NOMO-1 treated with dmso at 0.1 percent for 144 hours (cell line): ENCODE measurements at regions not wholly inside any gene's neighbourhood (a gene's known extent, or its start where the extent isn't known, plus 50 kb on each side); places are given as distances from the start of the nearest gene placed in this dataset.
"Not testable (repeated sequence)": the region's sequence is repeated elsewhere in the genome, so short reads cannot be mapped to it uniquely, and the experiment has no call there.

Experiments
- DNase-seq: peaks from one replicate; lab custom pipeline; 2025; ENCODE audit not compliant: unreplicated experiment; lab: John Stamatoyannopoulos, UW

DNA sequence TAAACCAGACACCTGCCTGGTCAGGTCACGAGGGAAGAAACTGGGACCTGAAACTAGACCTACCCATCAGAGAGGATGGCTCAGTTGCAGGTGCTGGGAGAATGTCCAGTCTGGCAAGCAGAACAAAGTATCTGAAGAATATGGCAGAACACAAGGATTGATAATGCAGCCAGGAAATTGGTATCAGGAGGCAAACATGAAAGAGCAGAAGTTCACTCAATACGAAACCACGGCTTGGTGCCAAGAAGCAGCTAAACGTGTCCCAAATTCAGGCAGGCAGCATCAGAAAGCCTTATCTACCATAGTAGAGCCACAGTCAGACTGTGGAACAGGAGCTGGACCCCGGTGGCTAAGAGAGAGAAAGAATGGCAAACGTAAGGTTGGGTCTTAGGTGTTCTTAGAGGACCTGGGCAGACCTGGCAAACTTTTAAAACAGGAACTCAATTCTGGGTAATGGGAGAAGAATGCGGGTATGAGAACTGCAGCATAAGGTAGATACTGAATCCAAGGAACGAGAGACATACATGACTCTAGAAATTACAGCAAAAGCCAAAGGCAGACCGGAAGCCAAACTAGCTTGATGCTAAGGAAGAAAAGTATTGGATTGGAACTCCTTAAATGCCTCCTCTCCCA, 169.0 kb upstream of the NECTIN3 start:
- DNase-seq, result no peak

DNA sequence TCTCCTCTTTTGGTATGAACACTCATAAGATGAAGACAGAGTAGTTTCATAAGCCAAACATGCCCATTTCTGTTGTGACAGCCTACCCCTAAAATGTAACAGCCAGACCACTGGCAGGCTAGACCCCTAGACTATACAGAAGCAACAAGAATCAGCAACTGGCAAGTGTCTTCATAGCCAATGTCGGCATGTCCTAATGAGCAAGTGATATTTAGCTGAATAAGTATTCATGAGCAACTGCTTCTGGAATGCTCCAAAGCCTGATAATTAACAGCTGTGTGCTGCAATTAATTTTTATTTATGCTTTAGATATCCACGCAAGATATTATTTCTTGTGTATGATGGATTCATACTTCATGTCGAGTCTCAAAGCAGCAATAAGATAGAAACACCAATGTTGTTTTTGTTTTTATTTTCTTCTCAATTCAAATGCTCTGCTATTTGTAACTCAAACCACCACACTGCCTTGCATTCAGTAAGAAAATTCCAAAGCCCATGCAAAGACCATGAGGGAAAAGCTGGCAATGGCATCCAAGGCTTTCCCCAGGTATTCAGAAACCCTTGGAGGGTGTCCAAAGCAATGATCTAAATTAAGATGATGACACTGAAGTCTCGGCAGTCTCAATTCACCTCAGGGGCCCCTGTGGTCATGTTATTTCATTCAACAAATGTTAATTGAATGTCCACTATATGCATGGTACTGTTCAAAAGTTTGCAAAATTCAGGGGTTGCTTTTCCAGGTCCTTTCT, 167.7 kb upstream of the NECTIN3 start:
- DNase-seq, result no peak

DNA sequence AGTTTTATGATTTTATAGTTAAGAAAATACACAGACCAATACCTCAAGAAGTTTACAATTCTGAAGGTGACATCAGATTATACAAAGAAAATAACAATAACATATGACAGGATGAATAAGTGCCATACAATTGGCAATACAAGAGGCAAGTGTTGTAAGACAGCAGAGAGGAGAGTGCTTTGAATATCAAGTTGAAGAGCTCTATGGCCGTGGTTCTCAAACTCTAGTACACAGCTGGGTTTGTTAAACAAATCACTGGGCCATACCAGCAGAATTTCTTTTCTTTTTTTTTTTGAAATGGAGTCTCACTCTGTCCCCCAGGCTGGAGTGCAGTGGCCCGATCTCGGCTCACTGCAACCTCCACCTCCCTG, 167.1 kb upstream of the NECTIN3 start:
- no peak for DNase-seq

DNA sequence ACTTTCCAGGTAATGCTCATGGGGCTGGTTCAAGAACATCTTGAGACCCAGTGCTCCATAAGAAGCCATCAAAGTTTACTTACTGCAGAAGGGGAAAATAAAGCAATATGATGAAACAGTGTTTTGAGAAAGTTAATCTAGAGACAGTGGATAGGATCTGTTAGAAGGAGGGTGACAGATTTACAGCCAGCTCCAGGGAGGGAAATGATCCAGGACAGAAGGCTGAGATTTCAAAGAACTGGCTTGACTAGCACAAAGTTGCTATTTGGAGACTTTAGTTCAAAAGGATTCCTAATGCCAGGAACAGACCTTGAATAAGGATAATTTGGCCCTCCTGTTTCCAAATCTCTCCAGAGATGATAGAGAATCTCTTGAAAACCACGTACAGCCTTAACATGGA, 166.5 kb upstream of the NECTIN3 start:
- DNase-seq, result no peak

DNA sequence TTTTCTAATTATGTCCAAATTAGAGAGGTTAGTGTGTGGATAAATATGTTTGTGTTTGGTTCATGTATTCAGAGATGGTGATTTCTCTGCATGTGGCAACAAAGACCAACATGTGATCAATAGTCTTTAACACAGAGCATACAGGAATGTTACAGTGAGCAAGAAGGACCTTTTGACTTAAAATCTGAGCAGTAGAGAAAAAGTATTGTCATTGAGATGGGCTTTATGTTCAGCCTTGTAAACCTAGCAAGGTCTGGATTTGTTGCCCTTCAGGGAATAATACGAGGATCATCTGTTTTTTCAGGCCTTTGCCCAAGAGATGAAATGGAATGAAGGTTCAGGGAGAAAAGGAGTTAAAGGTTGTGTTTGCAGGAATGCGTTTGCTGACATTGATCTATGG, 161.8 kb upstream of the NECTIN3 start:
- no peak for DNase-seq

DNA sequence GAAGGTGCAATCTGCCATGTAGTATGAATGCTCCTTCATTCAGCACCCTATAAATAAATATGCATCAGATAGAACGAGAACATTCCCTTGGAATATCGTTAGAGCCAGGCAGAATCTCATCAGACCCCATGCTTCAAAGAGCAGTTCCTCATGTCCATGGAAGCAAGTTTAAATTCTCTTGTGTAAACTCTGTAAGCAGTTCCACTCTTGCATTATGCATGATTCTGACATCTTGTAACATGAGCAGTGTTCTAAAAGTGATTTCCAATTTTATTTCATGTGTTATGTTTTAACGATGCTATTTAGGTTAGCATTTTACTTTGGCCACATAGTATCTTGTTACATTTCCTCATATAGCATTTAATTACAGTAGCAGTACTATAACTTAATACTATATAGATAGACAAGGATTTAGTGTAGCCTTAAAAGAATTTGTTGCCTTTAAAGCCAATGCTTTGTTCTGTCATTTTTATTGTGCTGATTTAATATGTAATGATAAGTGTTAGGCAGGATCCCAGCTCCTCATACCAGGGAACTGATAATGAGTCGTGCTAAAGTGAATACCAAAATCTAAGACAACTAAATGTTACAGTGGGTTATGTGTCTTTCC, 161.2 kb upstream of the NECTIN3 start:
- DNase-seq, result no peak

DNA sequence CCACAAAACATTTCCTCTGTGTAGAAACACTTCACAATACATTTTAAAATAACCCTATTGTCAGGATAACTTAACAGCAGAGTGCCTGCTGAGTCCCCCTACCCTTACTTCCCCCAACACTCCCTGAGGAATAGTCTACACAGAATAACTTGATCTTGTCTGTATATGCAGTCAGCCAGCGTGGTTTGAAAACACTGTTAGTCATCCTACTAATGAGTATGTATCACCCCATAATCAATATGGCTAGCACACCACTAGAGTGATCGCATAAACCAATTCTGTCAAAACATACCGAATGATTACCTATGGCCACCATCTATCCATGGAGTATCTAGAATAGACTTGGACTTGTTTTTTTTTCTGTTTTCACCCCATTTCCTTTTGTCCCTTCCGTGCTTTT, 152.7 kb upstream of the NECTIN3 start:
- no peak for DNase-seq

DNA sequence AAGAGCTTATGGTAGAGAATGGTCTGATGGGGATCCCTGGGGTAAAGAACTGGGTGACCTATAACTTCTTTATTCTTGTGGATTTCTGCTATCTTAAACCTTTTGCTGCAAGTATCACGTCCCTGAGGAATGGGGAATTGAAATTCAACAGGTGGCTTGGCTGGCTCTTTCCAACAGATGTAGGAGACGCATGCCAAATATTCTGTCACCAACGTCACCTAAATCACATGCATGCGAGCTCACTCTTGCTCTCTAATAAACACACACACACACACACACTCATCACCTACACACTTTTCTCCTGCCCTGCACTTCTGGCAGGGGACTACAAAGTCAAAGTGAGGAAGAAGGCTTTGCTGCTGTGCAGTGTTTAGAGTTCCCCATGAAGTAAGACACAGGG, 145.8 kb upstream of the NECTIN3 start:
- no peak for DNase-seq

DNA sequence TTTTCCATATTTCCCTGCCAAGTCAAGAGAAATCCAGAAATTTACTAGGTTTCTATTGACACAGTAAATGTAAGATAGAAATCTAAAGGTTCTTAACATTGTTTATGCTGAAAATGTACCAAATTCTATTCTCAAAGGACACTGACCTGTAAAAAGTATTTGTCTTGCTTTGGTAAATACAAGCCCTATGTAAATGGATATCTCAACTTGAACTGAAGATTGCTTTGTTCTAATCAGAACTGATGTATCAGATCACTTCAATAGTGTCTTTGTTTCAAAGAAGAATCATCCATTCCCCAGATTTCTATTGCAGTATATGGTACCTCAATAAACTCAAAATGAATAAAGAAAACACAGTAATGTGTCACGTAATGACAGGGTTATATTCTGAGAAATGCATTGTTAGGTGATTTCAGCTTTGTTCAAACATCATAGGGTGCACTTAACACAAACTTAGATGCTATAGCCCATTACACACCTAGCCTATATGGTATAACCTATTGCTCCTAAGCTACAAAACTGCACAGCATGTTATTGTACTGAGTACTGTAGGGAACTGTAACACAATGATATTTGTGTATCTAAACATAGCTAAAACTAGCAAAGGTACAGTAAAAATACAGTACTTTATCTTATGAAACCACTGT, 143.5 kb upstream of the NECTIN3 start:
- DNase-seq, result no peak

DNA sequence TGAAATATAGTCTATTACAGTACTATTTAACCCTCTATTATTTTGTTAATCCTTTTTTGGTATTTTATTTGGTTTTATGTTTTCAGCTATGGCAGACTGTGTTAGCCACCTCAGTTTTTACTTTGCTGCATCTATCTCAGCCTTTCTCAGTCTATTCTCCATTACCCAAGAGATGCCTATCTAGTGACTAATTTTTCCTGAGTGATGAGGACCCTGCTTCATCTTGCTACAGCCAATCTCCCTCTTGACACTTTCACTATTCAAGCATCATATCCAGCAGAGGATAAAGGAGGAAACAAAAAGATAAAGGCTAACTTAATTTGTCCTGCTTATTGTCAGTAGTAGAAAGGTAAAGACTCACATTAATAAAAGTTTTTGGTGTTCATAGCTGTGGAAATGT, 141.8 kb upstream of the NECTIN3 start:
- no peak for DNase-seq

DNA sequence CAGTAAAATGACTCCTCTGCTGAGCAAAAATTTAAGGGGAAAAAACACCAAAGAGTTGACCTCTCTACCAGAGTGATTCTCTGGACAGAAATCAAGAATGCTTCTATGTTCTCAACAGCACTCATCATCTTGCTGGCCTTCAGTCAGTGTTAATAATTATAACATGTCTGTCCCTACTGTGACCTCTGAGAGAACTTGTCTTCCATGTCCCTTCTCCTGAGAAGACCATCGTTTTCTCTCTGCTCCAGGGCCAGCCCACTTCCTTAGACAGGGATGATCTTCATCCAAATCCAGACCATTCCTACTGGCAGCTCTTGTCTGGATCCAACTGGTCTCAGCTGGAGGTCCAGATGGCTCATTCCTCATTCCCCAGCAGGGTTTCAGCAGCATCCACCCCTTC, 139.0 kb upstream of the NECTIN3 start:
- DNase-seq, result no peak

DNA sequence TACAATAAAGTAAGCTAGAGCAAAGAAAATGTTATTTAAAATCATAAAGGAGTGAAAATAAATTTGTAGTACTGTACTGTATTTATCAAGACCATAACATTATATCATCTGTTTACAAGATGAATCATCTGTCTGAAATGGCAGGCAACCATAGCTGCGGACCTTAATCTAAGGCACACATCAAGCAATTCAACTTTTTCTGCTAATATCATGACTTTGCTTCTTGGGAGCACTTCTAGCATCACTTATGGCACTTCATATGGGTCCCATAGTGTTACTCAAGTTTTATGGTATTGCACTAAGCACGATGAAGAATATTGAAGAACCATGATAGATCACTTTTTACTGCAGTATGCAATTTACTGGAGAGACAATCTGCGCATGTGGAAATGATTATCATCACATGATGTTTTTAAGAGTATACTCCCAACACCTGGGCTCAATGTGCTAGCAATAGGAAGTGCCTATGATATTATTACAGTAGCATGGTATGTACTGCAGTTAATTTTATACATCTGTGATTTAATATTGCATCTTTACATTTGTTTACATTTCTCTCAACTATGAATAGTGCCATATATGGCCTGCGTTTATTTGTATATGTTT, 137.7 kb upstream of the NECTIN3 start:
- DNase-seq, result no peak

DNA sequence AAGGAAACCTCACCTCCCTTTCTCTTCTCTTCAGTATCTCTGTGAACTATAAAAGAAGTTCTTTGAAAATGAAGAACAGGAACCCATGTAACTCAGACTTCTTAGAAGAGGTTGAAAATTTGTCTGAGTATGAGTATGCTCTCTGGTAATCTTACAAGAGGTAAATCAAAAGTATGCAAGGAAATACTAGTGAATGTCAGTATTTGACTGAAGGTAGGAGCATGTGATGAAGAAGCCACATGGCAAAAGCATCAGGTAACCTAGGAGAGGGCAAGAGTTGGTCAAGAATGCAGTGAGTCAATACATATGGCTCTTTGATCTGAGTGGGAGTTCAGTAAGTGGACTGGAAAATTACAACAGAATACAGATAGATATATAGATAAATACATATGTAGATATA, 133.0 kb upstream of the NECTIN3 start:
- no peak for DNase-seq

DNA sequence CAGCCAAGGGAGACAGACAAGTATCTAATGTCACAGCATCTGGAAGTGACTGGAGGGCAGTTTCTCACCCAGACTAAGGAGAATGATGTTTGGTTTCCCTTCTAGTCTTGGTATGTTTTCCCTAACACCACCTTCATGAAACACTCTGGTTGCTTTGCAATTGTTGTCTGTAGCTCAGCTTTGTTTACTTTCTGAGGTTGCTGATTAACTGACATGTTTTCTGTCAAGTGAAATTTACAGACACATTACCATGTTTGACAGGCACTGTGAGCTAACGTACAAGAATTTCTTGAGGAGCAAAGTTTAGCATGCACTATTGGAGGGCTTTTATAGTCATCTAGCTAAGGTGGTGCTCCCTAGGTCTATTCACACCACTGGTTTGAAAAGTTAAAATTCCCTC, 131.6 kb upstream of the NECTIN3 start:
- DNase-seq, result no peak

DNA sequence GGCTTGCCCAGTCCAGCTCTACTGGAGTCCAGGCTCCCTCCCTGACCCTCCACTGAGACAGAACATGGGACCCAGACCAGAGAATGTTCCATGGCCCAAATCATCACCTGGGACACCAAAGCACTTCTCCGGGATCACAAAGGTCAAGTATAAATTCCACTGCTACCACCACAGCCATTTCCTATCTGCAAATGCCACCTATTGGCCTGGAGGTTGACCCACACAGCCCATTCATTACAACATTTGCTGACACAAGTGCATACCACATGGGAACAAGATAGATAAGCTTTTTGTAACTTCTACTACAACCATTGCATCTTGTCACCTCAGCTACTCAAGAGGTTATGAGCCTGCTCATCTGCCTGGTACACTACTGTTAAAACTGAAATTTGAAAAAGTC, 126.8 kb upstream of the NECTIN3 start:
- DNase-seq, result no peak

DNA sequence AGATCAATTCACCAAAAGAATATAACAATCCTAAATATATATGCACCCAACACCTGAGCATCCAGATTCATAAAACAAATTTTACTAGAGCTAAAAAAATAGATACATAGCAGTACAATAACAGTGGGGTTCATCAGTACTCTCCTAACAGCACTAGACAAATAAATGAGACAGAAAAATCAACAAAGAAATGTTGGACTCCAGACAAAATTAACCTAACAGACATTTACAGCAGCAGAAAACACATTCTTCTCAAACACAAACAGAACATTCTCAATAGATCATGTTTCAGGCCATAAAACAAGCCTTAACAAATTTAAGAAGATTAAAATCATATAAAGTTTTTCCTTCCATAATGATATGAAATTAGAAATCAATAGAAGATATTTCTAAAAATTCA, 124.8 kb upstream of the NECTIN3 start:
- no peak for DNase-seq

DNA sequence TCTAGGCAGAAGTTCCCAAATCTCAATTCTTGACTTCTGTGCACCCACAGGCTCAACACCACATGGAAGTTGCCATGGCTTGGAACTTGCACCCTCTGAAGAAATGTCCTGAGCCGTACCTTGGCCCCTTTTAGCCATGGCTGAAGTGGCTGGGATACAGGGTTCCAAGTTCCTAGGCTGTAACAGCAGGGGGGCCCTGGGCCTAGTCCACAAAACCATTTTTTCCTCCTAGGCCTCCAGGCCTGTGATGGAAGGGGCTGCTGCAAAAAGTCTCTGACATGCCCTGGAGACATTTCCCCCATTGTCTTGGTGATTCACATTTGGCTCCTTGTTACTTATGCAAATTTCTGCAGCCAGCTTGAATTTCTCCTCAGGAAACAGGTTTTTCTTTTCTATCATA, 122.4 kb upstream of the NECTIN3 start:
- DNase-seq, result not testable (repeated sequence)

DNA sequence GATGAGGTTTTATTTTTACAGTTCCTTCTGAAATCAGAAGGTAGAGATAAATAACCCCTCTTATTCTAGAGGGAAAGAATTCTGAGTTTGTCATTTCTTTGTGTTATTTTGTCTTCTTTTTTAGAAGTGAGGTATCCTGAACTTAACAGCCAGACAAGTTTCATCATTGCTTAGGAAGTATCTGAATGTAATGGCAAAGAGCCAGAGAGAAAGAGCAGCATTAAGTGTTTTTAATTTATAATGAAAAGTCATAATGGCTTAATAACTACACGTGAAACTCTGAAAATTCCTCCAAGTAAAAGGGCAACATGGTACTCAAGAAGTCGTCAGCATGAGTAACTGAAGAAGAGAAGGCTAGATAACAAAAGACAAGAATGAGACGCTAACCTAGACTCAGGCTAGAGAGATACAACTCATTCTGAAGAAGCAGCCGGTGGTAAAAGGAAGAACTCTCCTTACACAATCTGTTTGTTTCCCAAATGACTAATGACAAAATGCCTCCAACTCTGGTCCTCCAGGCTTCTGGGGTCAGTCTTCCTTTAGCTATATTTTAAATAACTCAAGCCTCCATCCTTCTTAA, 116.2 kb upstream of the NECTIN3 start:
- no peak for DNase-seq

DNA sequence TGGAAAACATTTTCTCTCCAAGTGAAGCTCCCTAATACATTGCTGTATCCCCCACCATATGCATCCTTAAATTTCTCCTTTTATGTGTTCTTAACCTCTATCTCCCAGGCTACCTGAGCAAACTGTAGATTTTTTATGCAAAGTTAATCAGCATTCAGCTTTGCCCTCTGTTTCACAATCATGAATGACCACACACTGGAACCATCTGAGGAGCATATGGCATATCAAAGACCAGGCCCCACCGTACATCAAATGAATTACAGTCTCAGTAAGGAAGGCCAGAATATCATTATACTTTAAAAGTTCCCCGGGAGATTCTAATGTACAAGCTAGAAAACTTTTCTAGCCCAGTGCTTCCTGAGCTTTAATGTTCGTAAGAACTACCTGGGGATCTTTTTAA, 115.5 kb upstream of the NECTIN3 start:
- DNase-seq, result no peak

DNA sequence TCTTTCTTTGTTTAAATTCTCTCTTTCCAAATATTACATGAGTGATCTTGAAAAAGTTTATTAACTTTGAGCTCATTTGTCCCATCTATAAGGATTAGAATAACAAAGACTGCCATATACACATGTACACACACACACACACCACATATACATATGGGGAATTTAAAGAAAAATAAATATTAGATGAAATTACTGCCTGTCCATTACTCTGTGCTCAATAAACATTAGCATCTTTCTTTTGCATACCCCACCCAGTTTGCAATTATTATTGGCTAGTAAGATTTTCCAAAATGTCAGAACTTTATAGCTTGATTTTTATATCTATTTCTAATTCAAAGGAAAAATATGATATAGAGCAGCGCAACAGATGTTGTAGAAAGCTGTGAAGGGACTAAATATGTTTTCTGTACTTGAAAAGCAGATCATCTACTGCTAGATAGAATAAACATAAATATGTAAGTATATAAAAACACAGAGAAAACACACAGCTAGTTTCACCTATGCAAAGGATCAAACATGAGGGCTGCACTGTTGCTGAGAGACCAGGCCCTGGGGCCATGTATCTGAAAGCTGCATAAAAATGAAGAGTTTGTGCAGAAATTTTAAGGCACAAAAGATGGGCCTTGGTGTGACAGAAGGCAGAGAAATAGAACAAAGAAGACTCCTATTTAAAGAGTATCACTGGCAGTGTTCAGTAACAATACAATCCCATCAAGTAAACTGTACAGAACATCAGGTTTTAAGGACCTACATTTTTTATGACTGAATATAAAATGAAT, 114.2 kb upstream of the NECTIN3 start:
- no peak for DNase-seq
